GM23338 (cell line): ENCODE measurements at regions not wholly inside any gene's neighbourhood (a gene's known extent, or its start where the extent isn't known, plus 50 kb on each side); places are given as distances from the start of the nearest gene placed in this dataset.

Experiments used
- ATAC-seq: fragments of 200-7000 bp; cut with Tn5 transposase; 3 replicates; pipeline ENCODE4 v1.9.1; 2020
- DNase-seq: peaks from one replicate; pipeline ENCODE4 v3.0.0-alpha.2; 2015; ENCODE audit warnings: low spot score
- H2AFZ ChIP-seq: fragments of 200-600 bp; sonication (generic); 2 replicates; pipeline ENCODE4 v1.8.0; 2016; ENCODE audit warnings: antibody characterized with exemption, mild to moderate bottlenecking, moderate library complexity
- H3F3A ChIP-seq: fragments of 200-600 bp; sonication (generic); replicated peaks from 2 replicates; pipeline ENCODE4 v1.8.0; 2017; ENCODE audit warnings: antibody characterized with exemption, mixed run types, low read depth
- H3K27ac ChIP-seq: fragments of 200-600 bp; sonication (generic); 2 replicates; pipeline ENCODE4 v1.6.1; 2016; ENCODE audit warnings: low read depth
- H3K27me3 ChIP-seq: fragments of 200-600 bp; sonication (generic); 2 replicates; pipeline ENCODE4 v1.8.0; 2016; ENCODE audit warnings: mild to moderate bottlenecking, mixed run types, moderate library complexity; ENCODE audit not compliant: insufficient read depth
- H3K36me3 ChIP-seq: fragments of 200-600 bp; sonication (generic); 2 replicates; pipeline ENCODE4 v1.8.0; 2016; ENCODE audit warnings: mild to moderate bottlenecking; ENCODE audit not compliant: insufficient read depth
- H3K4me1 ChIP-seq: fragments of 200-600 bp; sonication (generic); 2 replicates; pipeline ENCODE4 v1.8.0; 2016; ENCODE audit warnings: mild to moderate bottlenecking, moderate library complexity; ENCODE audit not compliant: insufficient read depth
- H3K4me2 ChIP-seq: fragments of 200-600 bp; sonication (generic); 2 replicates; pipeline ENCODE4 v1.7.1; 2017; ENCODE audit warnings: mixed run types
- H3K4me3 ChIP-seq: fragments of 200-600 bp; sonication (generic); 2 replicates; pipeline ENCODE4 v1.6.1; 2016; ENCODE audit warnings: mixed run types
- H3K79me2 ChIP-seq: fragments of 200-600 bp; sonication (generic); replicated peaks from 2 replicates; pipeline ENCODE4 v1.8.0; 2017; ENCODE audit warnings: mild to moderate bottlenecking; ENCODE audit not compliant: insufficient read depth
- H3K9me2 ChIP-seq: fragments of 200-600 bp; sonication (generic); 2 replicates; pipeline ENCODE4 v1.8.0; 2017; ENCODE audit not compliant: insufficient read depth
- H4K20me1 ChIP-seq: fragments of 200-600 bp; sonication (generic); replicated peaks from 2 replicates; pipeline ENCODE4 v1.8.0; 2017; ENCODE audit warnings: mild to moderate bottlenecking; ENCODE audit not compliant: insufficient read depth
- H3K27ac Mint-ChIP-seq: 2 replicates; pipeline ENCODE4 v1.8.0; 2020; ENCODE audit warnings: inconsistent platforms, mild to moderate bottlenecking, moderate library complexity, mixed read lengths
- H3K27me3 Mint-ChIP-seq: 3 replicates; pipeline ENCODE4 v1.8.0; 2022; ENCODE audit warnings: low read depth, mild to moderate bottlenecking, moderate library complexity, mixed read lengths, inconsistent platforms; ENCODE audit not compliant: insufficient read depth, poor library complexity
- H3K36me3 Mint-ChIP-seq: 3 replicates; pipeline ENCODE4 v1.8.0; 2021; ENCODE audit warnings: low read depth, mild to moderate bottlenecking, inconsistent platforms, moderate library complexity, mixed read lengths
- H3K4me1 Mint-ChIP-seq: 3 replicates; pipeline ENCODE4 v1.8.0; 2020; ENCODE audit warnings: mild to moderate bottlenecking, inconsistent platforms, mixed read lengths
- H3K4me3 Mint-ChIP-seq: 3 replicates; pipeline ENCODE4 v1.8.0; 2021; ENCODE audit warnings: moderate library complexity, mild to moderate bottlenecking, inconsistent platforms, mixed read lengths
- H3K9me3 Mint-ChIP-seq: 3 replicates; pipeline ENCODE4 v1.8.0; 2020; ENCODE audit warnings: moderate library complexity, mild to moderate bottlenecking, inconsistent platforms, mixed read lengths
- CREB1 ChIP-seq: fragments of 250-450 bp; sonication (Bioruptor Pico); IDR thresholded peaks from 2 replicates; pipeline ENCODE4 v1.5.0; 2020; ENCODE audit warnings: low read depth, mild to moderate bottlenecking, moderate library complexity
- CTCF ChIP-seq, 2 experiments: fragments of 200-600 bp in 1 of 2; sonication (generic) in 1 of 2; conservative IDR thresholded peaks; 2 replicates each; pipeline versions ENCODE4 v1.5.1 to v1.6.1; 2016 to 2017; ENCODE audit warnings: antibody characterized with exemption in 2 of 2, low read depth in 2 of 2, mild to moderate bottlenecking in 2 of 2, moderate library complexity in 1 of 2
- ETS1 ChIP-seq: IDR thresholded peaks from 2 replicates; pipeline ENCODE4 v1.6.1; 2016; ENCODE audit warnings: antibody characterized with exemption
- EZH2 ChIP-seq: fragments of 200-600 bp; sonication (generic); IDR thresholded peaks from one replicate; pipeline ENCODE4 v1.8.0; 2017; ENCODE audit warnings: antibody characterized with exemption, mild to moderate bottlenecking, low read depth; ENCODE audit not compliant: unreplicated experiment
- JUNB ChIP-seq: IDR thresholded peaks from one replicate; pipeline ENCODE4 v1.6.1; 2016; ENCODE audit warnings: antibody characterized with exemption; ENCODE audit not compliant: unreplicated experiment
- NANOG ChIP-seq: IDR thresholded peaks from 2 replicates; pipeline ENCODE4 v1.6.1; 2016; ENCODE audit warnings: antibody characterized with exemption, borderline replicate concordance
- POLR2AphosphoS5 ChIP-seq: IDR thresholded peaks from 2 replicates; pipeline ENCODE4 v1.6.1; 2016; ENCODE audit warnings: antibody characterized with exemption, low read depth
- REST ChIP-seq: IDR thresholded peaks from one replicate; pipeline ENCODE4 v1.6.1; 2018; ENCODE audit warnings: antibody characterized with exemption; ENCODE audit not compliant: unreplicated experiment
- STAT1 ChIP-seq: IDR thresholded peaks from one replicate; pipeline ENCODE4 v1.6.1; 2016; ENCODE audit warnings: antibody characterized with exemption; ENCODE audit not compliant: unreplicated experiment
- ZNF114 ChIP-seq: fragments of 250-450 bp; sonication (Bioruptor Pico); IDR thresholded peaks from 2 replicates; pipeline ENCODE4 v1.5.0; 2020; ENCODE audit warnings: mild to moderate bottlenecking, moderate library complexity
- ZNF331 ChIP-seq: fragments of 250-450 bp; sonication (Bioruptor Pico); IDR thresholded peaks from 2 replicates; pipeline ENCODE4 v1.5.0; 2020; ENCODE audit warnings: low read depth, mild to moderate bottlenecking, moderate library complexity
- ZNF462 ChIP-seq: fragments of 250-450 bp; sonication (Bioruptor Pico); IDR thresholded peaks from 2 replicates; pipeline ENCODE4 v1.5.0; 2020; ENCODE audit warnings: mild to moderate bottlenecking, moderate library complexity

GRCh38 chr11:30725645-30726195 lies 139.6 kb upstream of the MPPED2 start:
- DNase-seq (no peak), ATAC-seq (no peak)
- Histone ChIP-seq H3F3A (no peaks in the 10 kb centered on the region), H3K4me3 (no peak overlapping the region), H3K4me1 (peaks cover 8% of the 10 kb centered on the region; the same call in 1 of the 2 replicates), H4K20me1 (no peaks in the 10 kb centered on the region), H3K4me2 (no peak overlapping the region), H3K79me2 (no peaks in the 10 kb centered on the region), H2AFZ (peak overlapping the region; percentile 45; the same call in 1 of the 2 replicates), H3K27ac (no peak overlapping the region), H3K9me2 (peaks cover 11% of the 10 kb centered on the region; the same call in 1 of the 2 replicates), H3K27me3 (no peaks in the 10 kb centered on the region), H3K36me3 (no peaks in the 10 kb centered on the region)
- Mint-ChIP-seq H3K27me3 (no peaks in the 10 kb centered on the region), H3K4me3 (no peak overlapping the region), H3K36me3 (no peaks in the 10 kb centered on the region), H3K4me1 (peaks cover 10% of the 10 kb centered on the region), H3K9me3 (no peaks in the 10 kb centered on the region; the same call in 2 of the 3 replicates), H3K27ac (no peak overlapping the region)
- TF ChIP-seq CREB1 (no peak), POLR2AphosphoS5 (no peak), ZNF331 (CRISPR knock-in tag) (no peak), ZNF462 (no peak), ZNF114 (CRISPR knock-in tag) (no peak), STAT1 (no peak), JUNB (no peak), REST (no peak), EZH2 (no peak), NANOG (no peak), CTCF (conservative IDR thresholded peaks at IDR 0.05; ENCODE audit: low read depth in 2 of 2) (no peak), ETS1 (no peak)
